Stimulated activated CD8-positive, alpha-beta memory T cell treated with anti-CD3 and anti-CD28 coated beads, Interleukin-7, amount 100 ng/mL, for 48 hours (primary cell): ENCODE measurements at regions not wholly inside any gene's neighbourhood (a gene's known extent, or its start where the extent isn't known, plus 50 kb on each side); places are given as distances from the start of the nearest gene placed in this dataset.
"Not testable (repeated sequence)": the region's sequence is repeated elsewhere in the genome, so short reads cannot be mapped to it uniquely, and the experiment has no call there.

Source experiments
- DNase-seq, 2 donors: peaks; one replicate each; pipeline ENCODE4 v3.0.0-alpha.2; 2020; ENCODE audit warnings: low read depth in 1 of 2; ENCODE audit errors: extremely low read depth in 1 of 2

GRCh38 chr12:127158385-127159061 is 1108.4 kb upstream of the TMEM132C start:
- DNase-seq = no peak

GRCh38 chr12:127161466-127161865 is 1105.5 kb upstream of the TMEM132C start:
- DNase-seq = no peak

DNA sequence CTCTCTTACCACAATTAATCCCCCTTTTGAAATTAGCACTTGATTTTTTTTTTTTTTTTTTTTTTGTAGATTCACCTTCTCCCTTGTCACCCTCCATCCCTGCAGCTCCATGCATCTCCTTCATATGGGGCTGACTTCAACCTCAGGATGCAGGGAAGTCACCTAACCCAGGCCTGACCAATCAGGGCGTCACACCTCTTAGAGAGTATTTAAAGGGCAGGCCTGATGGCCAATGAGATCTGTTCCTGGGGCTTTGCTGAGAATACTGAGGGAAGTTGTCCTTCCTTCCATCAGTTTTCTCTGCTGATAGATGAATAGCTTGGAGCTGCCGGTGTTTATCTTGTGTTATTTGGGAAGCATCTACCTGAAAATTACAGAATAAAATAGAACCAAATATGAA is 1104.7 kb upstream of the TMEM132C start:
- no peak for DNase-seq

DNA sequence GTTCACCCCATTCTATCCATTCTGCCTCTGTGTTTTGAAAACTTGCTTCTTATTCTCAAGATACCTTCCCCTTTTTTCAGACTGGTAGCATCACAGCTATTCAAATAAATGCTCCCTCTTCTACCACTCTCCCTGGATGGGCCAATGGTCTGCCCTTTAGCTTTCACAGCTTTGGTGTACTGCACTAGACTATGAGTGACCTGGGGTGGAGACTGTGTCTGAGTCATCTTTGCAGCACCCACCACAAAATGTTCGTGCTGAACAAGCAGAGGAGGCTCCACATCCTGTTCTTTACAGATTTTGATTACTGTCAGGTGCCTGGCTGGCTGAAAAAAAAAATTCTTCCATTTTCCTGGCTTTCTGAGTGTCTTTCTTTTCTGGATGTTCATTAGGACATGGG is 1104.1 kb upstream of the TMEM132C start:
- peak in 1 of 2 donors; percentile 41 for DNase-seq

GRCh38 chr12:127165567-127166392 is 1101.2 kb upstream of the TMEM132C start:
- DNase-seq = peak; percentile 65 to 75

DNA sequence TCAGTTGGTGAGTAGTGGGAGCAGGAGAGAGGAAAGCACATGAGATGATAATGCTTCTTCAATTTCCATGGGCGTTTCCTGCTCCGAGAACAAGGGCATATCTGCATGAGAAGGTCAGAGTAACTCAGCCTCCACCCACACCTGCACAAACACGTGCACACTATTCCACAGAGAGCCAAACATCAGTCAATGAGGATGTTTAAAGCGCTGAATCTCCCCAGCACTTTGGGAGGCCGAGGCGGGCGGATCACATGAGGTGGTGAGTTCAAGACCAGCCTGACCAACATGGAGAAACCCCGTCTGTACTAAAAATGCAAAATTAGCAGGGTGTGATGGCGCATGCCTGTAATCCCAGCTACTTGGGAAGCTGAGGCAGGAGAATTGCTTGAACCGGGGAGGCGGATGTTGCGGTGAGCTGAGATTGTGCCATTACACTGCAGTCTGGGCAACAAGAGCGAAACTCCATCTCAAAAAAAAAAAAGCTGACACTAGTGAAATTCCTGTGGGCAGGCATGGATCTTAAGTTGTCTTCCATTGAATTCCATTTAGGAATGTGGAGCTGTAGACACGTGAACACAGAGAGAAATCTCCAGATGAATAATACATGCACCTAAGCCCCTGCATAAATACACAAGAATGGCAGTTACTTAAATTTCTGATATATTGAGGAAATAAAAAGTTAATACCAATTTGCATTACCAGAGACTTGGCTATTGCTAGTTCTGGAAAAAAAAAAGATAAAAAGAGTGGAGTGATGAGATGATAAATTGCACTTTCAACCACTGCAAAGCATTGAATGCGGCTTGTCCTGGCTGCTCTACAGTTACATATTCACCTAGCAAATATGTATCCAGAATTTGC is 1097.4 kb upstream of the TMEM132C start:
- no peak for DNase-seq

GRCh38 chr12:127170226-127171180 is 1096.5 kb upstream of the TMEM132C start:
- DNase-seq = no peak

GRCh38 chr12:127172861-127173260 is 1094.1 kb upstream of the TMEM132C start:
- no peak for DNase-seq

DNA sequence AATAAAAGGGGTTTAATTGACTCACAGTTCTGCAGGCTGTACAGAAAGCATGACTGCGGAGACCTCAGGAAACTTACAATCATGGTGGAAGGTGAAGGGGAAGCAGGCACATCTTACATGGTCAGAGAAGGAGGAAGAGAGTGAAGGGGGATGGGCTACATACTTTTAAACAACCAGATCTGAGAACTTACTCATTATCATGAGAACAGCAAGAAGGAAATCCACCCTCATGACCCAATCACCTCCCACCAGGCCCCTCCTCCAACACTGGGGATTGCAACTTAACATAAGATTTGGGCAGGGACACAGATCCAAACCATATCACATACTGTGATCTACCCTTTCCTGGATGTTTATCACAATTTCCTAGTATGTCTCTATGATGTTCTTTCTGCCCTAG is 1093.0 kb upstream of the TMEM132C start:
- DNase-seq = not testable (repeated sequence)

DNA sequence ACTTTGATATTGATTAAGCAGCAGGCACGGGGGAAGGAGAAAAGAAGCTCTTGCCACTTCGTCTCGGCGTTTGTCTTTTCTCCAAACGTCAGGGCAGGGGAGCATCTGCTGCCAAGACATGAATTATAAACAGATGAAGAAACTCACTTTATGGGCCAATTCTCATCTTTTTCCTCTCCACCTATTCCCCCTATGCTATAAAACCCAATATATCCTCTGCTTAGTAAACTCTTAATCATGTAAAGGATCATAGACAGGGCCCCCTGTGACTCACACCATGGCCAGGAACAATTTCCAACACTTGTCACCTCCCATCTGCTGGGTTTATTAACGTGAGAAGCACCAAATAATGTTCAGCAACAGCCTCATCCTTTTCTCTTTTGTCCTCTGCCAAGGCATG is 1092.1 kb upstream of the TMEM132C start:
- no peak for DNase-seq

DNA sequence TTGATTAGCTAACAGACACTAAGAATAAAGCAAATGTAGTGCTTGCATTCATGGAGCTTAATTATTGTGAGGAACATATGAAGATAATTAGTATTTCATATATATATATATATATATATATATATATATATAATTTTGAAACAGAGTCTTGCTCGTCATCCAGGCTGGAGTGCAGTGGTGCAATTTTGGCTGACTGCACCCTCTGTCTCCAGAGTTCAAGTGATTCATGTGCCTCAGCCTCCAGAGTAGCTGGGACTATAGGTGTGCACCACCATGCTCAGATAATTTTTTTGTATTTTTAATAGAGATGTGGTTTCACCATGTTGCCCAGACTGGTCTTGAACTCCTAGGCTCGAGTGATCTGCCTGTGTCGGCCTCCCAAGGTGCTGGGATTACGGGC is 1091.6 kb upstream of the TMEM132C start:
- DNase-seq = no peak

GRCh38 chr12:127176804-127177203 is 1090.2 kb upstream of the TMEM132C start:
- DNase-seq = no peak

- no peak for DNase-seq
Observed at GRCh38 chr12:127178052-127178451, 1088.9 kb upstream of the TMEM132C start.

GRCh38 chr12:127178463-127178862 is 1088.5 kb upstream of the TMEM132C start:
- no peak for DNase-seq

DNA sequence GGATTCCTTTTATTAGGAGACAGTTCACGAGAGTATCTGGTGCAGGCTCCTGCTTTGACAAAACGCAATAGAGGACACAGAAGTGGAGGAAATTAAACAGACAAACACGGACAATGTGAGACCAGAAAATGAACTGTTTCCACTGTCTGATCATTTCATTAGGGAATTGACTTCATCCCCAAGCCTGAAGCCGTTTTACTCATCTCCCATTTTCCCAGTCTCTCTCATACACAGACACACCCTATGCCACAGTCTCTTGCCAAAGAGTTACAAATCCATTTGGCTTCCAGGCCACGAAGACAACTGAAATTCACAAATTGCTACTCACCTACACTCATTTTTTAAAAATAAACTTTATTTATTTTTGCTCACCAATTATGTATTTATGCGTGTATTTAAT is 1087.8 kb upstream of the TMEM132C start:
- no peak for DNase-seq

GRCh38 chr12:127182018-127182417 is 1085.0 kb upstream of the TMEM132C start:
- no peak for DNase-seq

DNA sequence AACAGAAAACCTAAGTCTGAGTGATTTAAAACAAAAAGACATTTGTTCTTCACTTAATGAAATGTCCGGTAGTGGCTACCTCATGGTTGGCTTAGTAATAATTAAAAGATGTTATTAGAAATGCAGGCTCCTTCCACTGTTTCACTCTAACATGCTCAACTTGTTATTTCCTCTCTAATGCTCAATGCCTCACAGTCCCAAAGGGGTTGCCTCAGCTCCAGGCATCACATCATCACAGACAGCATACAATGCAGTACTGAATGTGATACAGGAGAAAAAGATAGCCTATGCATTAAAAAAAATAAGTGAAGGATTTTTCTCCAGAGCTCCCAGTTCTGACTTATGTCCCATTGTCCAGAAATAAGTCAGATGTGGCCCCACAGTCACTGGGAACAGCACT is 1077.0 kb upstream of the TMEM132C start:
- no peak for DNase-seq

DNA sequence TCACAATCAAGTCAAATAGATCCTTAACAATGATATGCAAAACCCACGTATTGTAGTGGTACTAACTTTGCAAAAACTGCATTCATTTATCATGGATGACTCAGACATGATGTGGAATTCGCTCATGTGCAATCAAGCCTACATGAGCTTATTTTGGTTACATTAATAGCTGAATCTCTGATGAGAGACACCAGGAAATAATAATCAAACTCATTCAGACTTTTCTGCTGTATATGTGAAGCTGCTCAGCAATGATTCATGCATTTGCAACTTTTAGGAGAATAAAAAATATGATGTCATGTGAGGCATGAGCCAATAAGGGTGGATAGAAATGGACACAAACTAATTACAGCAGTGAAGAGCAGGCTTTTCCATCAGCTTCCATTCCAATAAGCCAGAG is 1075.8 kb upstream of the TMEM132C start:
- DNase-seq = no peak

GRCh38 chr12:127192391-127192790 is 1074.6 kb upstream of the TMEM132C start:
- no peak for DNase-seq

- DNase-seq = no peak
Observed at GRCh38 chr12:127193341-127193740, 1073.6 kb upstream of the TMEM132C start.
